ENCODE measurements at regions not wholly inside any gene's neighbourhood (a gene's known extent, or its start where the extent isn't known, plus 50 kb on each side); places are given as distances from the start of the nearest gene placed in this dataset.

GRCh38 chr7:156153590-156153989, 341.3 kb upstream of the SHH start:
- TF ChIP-seq POLR2A (IDR thresholded peaks at IDR 0.05; ENCODE audit: low read depth, low read length) (no peak), MAX (IDR thresholded peaks at IDR 0.05; ENCODE audit: insufficient read depth, insufficient read length) (no peak), CTCF (IDR thresholded peaks at IDR 0.05; ENCODE audit: extremely low read depth in 1 of 2, insufficient read depth in 1 of 2, low read depth in 1 of 2, low read length in 2 of 2) (no peak)
